Suppressor macrophage treated with lipopolysaccharide for 1 hour (primary cell): ENCODE measurements at regions not wholly inside any gene's neighbourhood (a gene's known extent, or its start where the extent isn't known, plus 50 kb on each side); places are given as distances from the start of the nearest gene placed in this dataset.
A peak's percentile ranks its signal among the peaks of the same experiment; 100 is the strongest.

Source experiments
- DNase-seq, 3 donors: peaks; one replicate each; pipeline ENCODE4 v3.0.0-alpha.2; 2020 to 2022

- peak in 1 of 3 donors; percentile 16 for DNase-seq
Observed at GRCh38 chr5:61263561-61264272, 68.3 kb upstream of the ZSWIM6 start.

- DNase-seq, result peak in 1 of 3 donors; percentile 17
Observed at GRCh38 chr5:61264273-61264661, 67.8 kb upstream of the ZSWIM6 start.

GRCh38 chr5:61267116-61267515 is 64.9 kb upstream of the ZSWIM6 start:
- DNase-seq, result no peak

GRCh38 chr5:61268871-61269270 is 63.2 kb upstream of the ZSWIM6 start:
- peak in 1 of 3 donors; percentile 28 for DNase-seq

- DNase-seq, result peak in 2 of 3 donors; percentile 35 to 44
Observed at GRCh38 chr5:61270510-61271165, 61.4 kb upstream of the ZSWIM6 start.

GRCh38 chr5:61272688-61273087 is 59.4 kb upstream of the ZSWIM6 start:
- DNase-seq, result no peak

GRCh38 chr5:61273279-61273975 is 58.6 kb upstream of the ZSWIM6 start:
- DNase-seq, result peak in 2 of 3 donors; percentile 11 to 33

- DNase-seq, result no peak
Observed at GRCh38 chr5:61274511-61274911, 57.5 kb upstream of the ZSWIM6 start.

- peak; percentile 93 to 96 (median 95) for DNase-seq
Observed at GRCh38 chr5:61275841-61276240, 56.2 kb upstream of the ZSWIM6 start.

- DNase-seq, result peak; percentile 36 to 70 (median 42)
Observed at GRCh38 chr5:61277190-61277589, 54.9 kb upstream of the ZSWIM6 start.

- no peak for DNase-seq
Observed at GRCh38 chr5:61277781-61278180, 54.3 kb upstream of the ZSWIM6 start.

- DNase-seq, result no peak
Observed at GRCh38 chr5:61279725-61280124, 52.3 kb upstream of the ZSWIM6 start.

- DNase-seq, result peak; percentile 72 to 80 (median 79)
Observed at GRCh38 chr5:61280205-61280604, 51.9 kb upstream of the ZSWIM6 start.

- DNase-seq, result no peak
Observed at GRCh38 chr5:61280761-61281427, 51.2 kb upstream of the ZSWIM6 start.

GRCh38 chr5:61281686-61282085 is 50.4 kb upstream of the ZSWIM6 start:
- DNase-seq, result no peak
